Neuronal stem cell (in vitro differentiated cells): ENCODE measurements at regions not wholly inside any gene's neighbourhood (a gene's known extent, or its start where the extent isn't known, plus 50 kb on each side); places are given as distances from the start of the nearest gene placed in this dataset.

Source experiments
- DNase-seq: peaks from one replicate; pipeline ENCODE4 v3.0.0-alpha.2; 2013; ENCODE audit warnings: low spot score
- H2AFZ ChIP-seq: one replicate; pipeline ENCODE4 v1.6.1; 2013; ENCODE audit warnings: mild to moderate bottlenecking, low read length, inconsistent platforms
- H2AK5ac ChIP-seq: 2 replicates; pipeline ENCODE4 v1.6.1; 2013; ENCODE audit warnings: low read depth, mild to moderate bottlenecking, inconsistent platforms, low read length, moderate library complexity, mixed read lengths
- H2BK120ac ChIP-seq: 2 replicates; pipeline ENCODE4 v1.6.1; 2013; ENCODE audit warnings: low read depth, mild to moderate bottlenecking, inconsistent platforms, low read length, moderate library complexity, mixed read lengths
- H2BK12ac ChIP-seq: one replicate; pipeline ENCODE4 v1.6.1; 2013; ENCODE audit warnings: low read length, inconsistent platforms
- H2BK15ac ChIP-seq: 2 replicates; pipeline ENCODE4 v1.6.1; 2013; ENCODE audit warnings: mild to moderate bottlenecking, low read length, inconsistent platforms, mixed read lengths
- H2BK5ac ChIP-seq: one replicate; pipeline ENCODE4 v1.6.1; 2013; ENCODE audit warnings: inconsistent platforms, mild to moderate bottlenecking, low read length, moderate library complexity
- H3K14ac ChIP-seq: one replicate; pipeline ENCODE4 v1.6.1; 2013; ENCODE audit warnings: low read length, inconsistent platforms
- H3K18ac ChIP-seq: 2 replicates; pipeline ENCODE4 v1.6.1; 2013; ENCODE audit warnings: low read length, inconsistent platforms
- H3K23ac ChIP-seq: 2 replicates; pipeline ENCODE4 v1.6.1; 2013; ENCODE audit warnings: low read depth, mild to moderate bottlenecking, mixed read lengths, low read length, inconsistent platforms; ENCODE audit not compliant: poor library complexity
- H3K27ac ChIP-seq: replicated peaks from 3 replicates; pipeline ENCODE4 v1.5.1; 2013; ENCODE audit warnings: low read length, inconsistent platforms
- H3K27me3 ChIP-seq, 3 experiments: 2 replicates each; pipeline ENCODE4 v1.6.1; 2013; ENCODE audit warnings: low read length in 3 of 3, mild to moderate bottlenecking in 2 of 3, inconsistent platforms in 1 of 3, low read depth in 1 of 3, mixed read lengths in 1 of 3, moderate library complexity in 1 of 3; ENCODE audit not compliant: control insufficient read depth in 3 of 3, insufficient read depth in 3 of 3
- H3K36me3 ChIP-seq, 2 donors: replicated peaks in 1 of 2; 2 replicates each; pipeline ENCODE4 v1.6.1; 2013; ENCODE audit warnings: low read length in 2 of 2; ENCODE audit not compliant: control insufficient read depth in 2 of 2, insufficient read depth in 2 of 2
- H3K4ac ChIP-seq: 2 replicates; pipeline ENCODE4 v1.6.1; 2013; ENCODE audit warnings: inconsistent platforms, mild to moderate bottlenecking, low read length, moderate library complexity
- H3K4me1 ChIP-seq, 2 donors: 1 replicate in 1 of 2; 2 replicates in 1 of 2; pipeline ENCODE4 v1.6.1; 2013; ENCODE audit warnings: low read length in 2 of 2, low read depth in 1 of 2; ENCODE audit not compliant: control insufficient read depth in 2 of 2, insufficient read depth in 1 of 2
- H3K4me2 ChIP-seq: one replicate; pipeline ENCODE4 v1.6.1; 2013; ENCODE audit warnings: mild to moderate bottlenecking, low read length, inconsistent platforms; ENCODE audit not compliant: insufficient read depth, poor library complexity, severe bottlenecking
- H3K4me3 ChIP-seq, 2 donors: 2 replicates each; pipeline ENCODE4 v1.5.1; 2013; ENCODE audit warnings: low read length in 2 of 2, mild to moderate bottlenecking in 2 of 2, inconsistent platforms in 1 of 2, moderate library complexity in 1 of 2
- H3K79me1 ChIP-seq: one replicate; pipeline ENCODE4 v1.6.1; 2013; ENCODE audit warnings: low read depth, mild to moderate bottlenecking, inconsistent platforms, low read length, moderate library complexity
- H3K9ac ChIP-seq: one replicate; pipeline ENCODE4 v1.6.1; 2013; ENCODE audit warnings: mild to moderate bottlenecking, low read depth, low read length, inconsistent platforms; ENCODE audit not compliant: poor library complexity
- H3K9me3 ChIP-seq, 2 donors: replicated peaks in 1 of 2; 2 replicates each; pipeline versions ENCODE3 to v1.6.1; 2013; ENCODE audit warnings: low read length in 2 of 2, mild to moderate bottlenecking in 2 of 2, inconsistent platforms in 1 of 2, low read depth in 1 of 2, mixed read lengths in 1 of 2, moderate library complexity in 1 of 2; ENCODE audit not compliant: control insufficient read depth in 2 of 2, insufficient read depth in 1 of 2
- H4K8ac ChIP-seq: one replicate; pipeline ENCODE4 v1.6.1; 2013; ENCODE audit warnings: low read depth, mild to moderate bottlenecking, inconsistent platforms, low read length, moderate library complexity
- H4K91ac ChIP-seq: one replicate; pipeline ENCODE4 v1.6.1; 2013; ENCODE audit warnings: low read length, low read depth, mild to moderate bottlenecking, inconsistent platforms; ENCODE audit not compliant: poor library complexity
- WGBS, 2 donors: extraction: QIAGEN DNeasy Blood & Tissue Kit; methylation state at CpG; one replicate each; pipeline ENCODE4 v1.1.7; 2013; ENCODE audit warnings: missing lambda C conversion rate in 2 of 2, mixed read lengths in 1 of 2; ENCODE audit not compliant: insufficient read length in 2 of 2, insufficient replicate concordance in 1 of 2; ENCODE audit errors: extremely low coverage in 2 of 2; 5-methylcytosine and 5-hydroxymethylcytosine counted together

DNA sequence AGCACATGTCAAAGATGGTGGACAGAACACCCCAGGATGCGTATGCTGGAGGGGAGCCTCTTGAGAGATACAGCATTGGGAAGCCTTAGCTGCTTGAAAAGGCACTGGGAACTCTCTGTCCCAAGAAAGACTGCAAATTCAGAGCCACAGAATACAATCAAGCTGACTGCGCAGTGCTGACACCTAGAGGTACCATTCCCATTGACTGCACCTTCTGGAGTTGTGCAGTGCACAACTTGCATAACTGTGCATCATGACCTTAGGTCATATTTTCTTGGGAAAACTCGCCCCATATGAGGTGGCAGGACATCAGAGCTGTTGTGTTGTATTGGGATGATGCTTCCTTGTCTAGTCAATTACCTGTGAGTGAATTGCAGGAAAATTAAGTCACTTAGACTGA, 646.5 kb upstream of the NOX3 start:
- H3K18ac ChIP-seq = no peak overlapping the region
- H3K14ac ChIP-seq = no peak overlapping the region
- no peak overlapping the region for H2BK120ac ChIP-seq
- no peak overlapping the region for H2BK15ac ChIP-seq
- no peak overlapping the region for H4K91ac ChIP-seq
- no peak overlapping the region for H2AK5ac ChIP-seq
- H3K9ac ChIP-seq = no peak overlapping the region
- H3K4ac ChIP-seq = no peak overlapping the region
- H3K27me3 ChIP-seq = no peaks in the 10 kb centered on the region
- no CpG with 5 or more reads among the region's 3 CpGs for WGBS, 2 donors
- H3K4me1 ChIP-seq = no peaks in the 10 kb centered on the region
- no peak overlapping the region for H2BK5ac ChIP-seq
- no peak for DNase-seq
- no peaks in the 10 kb centered on the region for H3K9me3 ChIP-seq
- H3K36me3 ChIP-seq = no peaks in the 10 kb centered on the region
- no peak overlapping the region for H2BK12ac ChIP-seq
- no peak overlapping the region for H3K27ac ChIP-seq
- no peak overlapping the region for H3K4me2 ChIP-seq
- no peak overlapping the region for H2AFZ ChIP-seq
- no peak overlapping the region for H4K8ac ChIP-seq
- H3K4me3 ChIP-seq = no peak overlapping the region
- no peak overlapping the region for H3K23ac ChIP-seq
- H3K79me1 ChIP-seq = no peaks in the 10 kb centered on the region

GRCh38 chr6:156098839-156099238, 643.2 kb upstream of the NOX3 start:
- Histone ChIP-seq H3K36me3 (no peaks in the 10 kb centered on the region), H3K27ac (no peak overlapping the region), H3K14ac (no peak overlapping the region), H2AFZ (no peak overlapping the region), H3K27me3 (no peaks in the 10 kb centered on the region), H3K4me2 (no peak overlapping the region), H3K4me3 (no peak overlapping the region), H3K9ac (no peak overlapping the region), H3K9me3 (no peaks in the 10 kb centered on the region), H3K18ac (no peak overlapping the region), H4K91ac (no peak overlapping the region), H2BK12ac (no peak overlapping the region), H3K23ac (no peak overlapping the region), H2BK5ac (no peak overlapping the region), H4K8ac (no peak overlapping the region), H3K4me1 (no peaks in the 10 kb centered on the region), H3K79me1 (no peaks in the 10 kb centered on the region), H2BK15ac (no peak overlapping the region), H2AK5ac (no peak overlapping the region), H2BK120ac (no peak overlapping the region), H3K4ac (no peak overlapping the region)
- DNase-seq = no peak
- no CpG with 5 or more reads among the region's 1 CpG for WGBS, 2 donors

DNA sequence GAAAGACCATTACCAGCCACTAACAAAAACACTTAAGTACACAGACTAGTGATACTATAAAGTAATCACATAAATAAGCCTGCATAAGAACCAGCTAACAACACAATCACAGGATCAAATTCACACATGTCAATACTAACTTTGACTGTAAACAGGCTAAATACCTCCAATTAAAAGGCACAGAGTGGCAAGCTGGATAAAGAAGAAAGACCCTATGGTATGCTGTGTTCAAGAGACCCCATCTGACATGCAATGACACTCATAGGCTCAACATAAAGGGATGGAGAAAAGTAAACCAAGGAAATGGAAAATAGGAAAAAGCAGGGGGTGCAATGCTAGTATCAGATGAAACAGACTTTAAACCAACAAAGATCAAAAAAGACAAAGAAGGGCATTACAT, 631.8 kb upstream of the NOX3 start:
- Histone ChIP-seq H2BK5ac (no peak overlapping the region), H2BK12ac (no peak overlapping the region), H2BK120ac (no peak overlapping the region), H3K4me1 (no peaks in the 10 kb centered on the region), H3K4me2 (no peak overlapping the region), H3K79me1 (no peaks in the 10 kb centered on the region), H2AK5ac (no peak overlapping the region), H3K27ac (no peak overlapping the region), H3K36me3 (no peaks in the 10 kb centered on the region), H4K91ac (no peak overlapping the region), H3K4ac (no peak overlapping the region), H3K18ac (no peak overlapping the region), H2BK15ac (no peak overlapping the region), H2AFZ (no peak overlapping the region), H3K27me3 (no peaks in the 10 kb centered on the region), H3K9ac (no peak overlapping the region), H3K4me3 (no peak overlapping the region), H3K23ac (no peak overlapping the region), H3K9me3 (no peaks in the 10 kb centered on the region), H3K14ac (no peak overlapping the region), H4K8ac (no peak overlapping the region)
- no peak for DNase-seq

- no peak overlapping the region for H3K4me3 ChIP-seq
- H3K9me3 ChIP-seq = no peaks in the 10 kb centered on the region
- H2BK120ac ChIP-seq = no peak overlapping the region
- no peak overlapping the region for H4K8ac ChIP-seq
- H2BK12ac ChIP-seq = no peak overlapping the region
- no peak overlapping the region for H4K91ac ChIP-seq
- DNase-seq = no peak
- no peaks in the 10 kb centered on the region for H3K27me3 ChIP-seq
- no peaks in the 10 kb centered on the region for H3K79me1 ChIP-seq
- H2BK15ac ChIP-seq = no peak overlapping the region
- no peak overlapping the region for H2BK5ac ChIP-seq
- no peak overlapping the region for H2AFZ ChIP-seq
- no peak overlapping the region for H3K18ac ChIP-seq
- no peak overlapping the region for H3K23ac ChIP-seq
- no peak overlapping the region for H3K4me2 ChIP-seq
- no CpG with 5 or more reads among the region's 3 CpGs for WGBS, 2 donors
- H3K9ac ChIP-seq = no peak overlapping the region
- H3K4ac ChIP-seq = no peak overlapping the region
- no peak overlapping the region for H3K27ac ChIP-seq
- H3K14ac ChIP-seq = no peak overlapping the region
- no peaks in the 10 kb centered on the region for H3K36me3 ChIP-seq
- H3K4me1 ChIP-seq = no peaks in the 10 kb centered on the region
- H2AK5ac ChIP-seq = no peak overlapping the region
These were observed 626.4 kb upstream of the NOX3 start for GRCh38 chr6:156082012-156082411.
